ENCODE measurements at regions not wholly inside any gene's neighbourhood (a gene's known extent, or its start where the extent isn't known, plus 50 kb on each side); places are given as distances from the start of the nearest gene placed in this dataset.
A peak's percentile ranks its signal among the peaks of the same experiment; 100 is the strongest.

- Histone ChIP-seq H3K9ac (ENCODE audit: low read depth, low read length, poor library complexity, severe bottlenecking) (no peak overlapping the region), H3K4me2 (ENCODE audit: low read depth, low read length, poor library complexity, severe bottlenecking) (no peak overlapping the region), H3F3A (ENCODE audit: low read depth) (no peaks in the 10 kb centered on the region), H3K4me1 (ENCODE audit: insufficient read depth, low read length, poor library complexity, severe bottlenecking) (no peaks in the 10 kb centered on the region), H3K36me3 (ENCODE audit: insufficient read depth, low read length) (no peaks in the 10 kb centered on the region), H3K27me3 (ENCODE audit: insufficient read depth, low read length, poor library complexity, severe bottlenecking) (no peaks in the 10 kb centered on the region), H4K20me1 (ENCODE audit: insufficient read depth, low read length, poor library complexity, severe bottlenecking) (no peaks in the 10 kb centered on the region), H3K79me2 (ENCODE audit: insufficient read depth, low read length) (no peaks in the 10 kb centered on the region), H2AFZ (ENCODE audit: low read length) (no peak overlapping the region), H3K4me3 (ENCODE audit: low read length, poor library complexity, severe bottlenecking) (no peak overlapping the region), H3K9me2 (replicated peaks; ENCODE audit: low read depth, low read length) (no peaks in the 10 kb centered on the region), H3K9me3 (ENCODE audit: insufficient read depth, low read depth, low read length) (no peaks in the 10 kb centered on the region)
- no peak for TF ChIP-seq CTCF (conservative IDR thresholded peaks at IDR 0.05; ENCODE audit: low read length)
- TF ChIP-seq EZH2phosphoT487 (IDR thresholded peaks at IDR 0.05; ENCODE audit: borderline replicate concordance) = no peak
These were observed 137.8 kb upstream of the GYPC start for GRCh38 chr2:126518196-126518595.

- Histone ChIP-seq H3K79me2 (ENCODE audit: insufficient read depth, low read length) (no peaks in the 10 kb centered on the region), H3K9me2 (replicated peaks; ENCODE audit: low read depth, low read length) (no peaks in the 10 kb centered on the region), H3K27me3 (ENCODE audit: insufficient read depth, low read length, poor library complexity, severe bottlenecking) (no peaks in the 10 kb centered on the region), H3K4me1 (ENCODE audit: insufficient read depth, low read length, poor library complexity, severe bottlenecking) (no peaks in the 10 kb centered on the region), H3F3A (ENCODE audit: low read depth) (no peaks in the 10 kb centered on the region), H3K9me3 (ENCODE audit: insufficient read depth, low read depth, low read length) (no peaks in the 10 kb centered on the region), H3K4me3 (ENCODE audit: low read length, poor library complexity, severe bottlenecking) (no peak overlapping the region), H3K4me2 (ENCODE audit: low read depth, low read length, poor library complexity, severe bottlenecking) (no peak overlapping the region), H2AFZ (ENCODE audit: low read length) (no peak overlapping the region), H3K36me3 (ENCODE audit: insufficient read depth, low read length) (no peaks in the 10 kb centered on the region), H3K9ac (ENCODE audit: low read depth, low read length, poor library complexity, severe bottlenecking) (no peak overlapping the region), H4K20me1 (ENCODE audit: insufficient read depth, low read length, poor library complexity, severe bottlenecking) (no peaks in the 10 kb centered on the region)
- TF ChIP-seq EZH2phosphoT487 (IDR thresholded peaks at IDR 0.05; ENCODE audit: borderline replicate concordance) (no peak), CTCF (conservative IDR thresholded peaks at IDR 0.05; ENCODE audit: low read length) (peak; percentile 89)
These were observed 128.0 kb upstream of the GYPC start for GRCh38 chr2:126527836-126528490.

GRCh38 chr2:126531029-126531428, 124.9 kb upstream of the GYPC start:
- no peaks in the 10 kb centered on the region for H3F3A ChIP-seq (ENCODE audit: low read depth)

More at GRCh38 chr2:126531029-126531428, 124.9 kb upstream of the GYPC start:
- Histone ChIP-seq H3K27me3 (ENCODE audit: insufficient read depth, low read length, poor library complexity, severe bottlenecking) (no peaks in the 10 kb centered on the region), H4K20me1 (ENCODE audit: insufficient read depth, low read length, poor library complexity, severe bottlenecking) (no peaks in the 10 kb centered on the region), H3K4me2 (ENCODE audit: low read depth, low read length, poor library complexity, severe bottlenecking) (no peak overlapping the region), H3K36me3 (ENCODE audit: insufficient read depth, low read length) (no peaks in the 10 kb centered on the region), H2AFZ (ENCODE audit: low read length) (no peak overlapping the region), H3K4me3 (ENCODE audit: low read length, poor library complexity, severe bottlenecking) (no peak overlapping the region), H3K9me2 (replicated peaks; ENCODE audit: low read depth, low read length) (no peaks in the 10 kb centered on the region), H3K9ac (ENCODE audit: low read depth, low read length, poor library complexity, severe bottlenecking) (no peak overlapping the region), H3K4me1 (ENCODE audit: insufficient read depth, low read length, poor library complexity, severe bottlenecking) (no peaks in the 10 kb centered on the region), H3K79me2 (ENCODE audit: insufficient read depth, low read length) (no peaks in the 10 kb centered on the region), H3K9me3 (ENCODE audit: insufficient read depth, low read depth, low read length) (no peaks in the 10 kb centered on the region)
- TF ChIP-seq EZH2phosphoT487 (IDR thresholded peaks at IDR 0.05; ENCODE audit: borderline replicate concordance) (no peak), CTCF (conservative IDR thresholded peaks at IDR 0.05; ENCODE audit: low read length) (no peak)

All from Loucy (cell line).